Endothelial cell of umbilical vein (primary cell): ENCODE measurements at regions not wholly inside any gene's neighbourhood (a gene's known extent, or its start where the extent isn't known, plus 50 kb on each side); places are given as distances from the start of the nearest gene placed in this dataset.

Source experiments
- EZH2 ChIP-seq: IDR thresholded peaks from 2 replicates; pipeline ENCODE4 v1.6.1; 2012; ENCODE audit warnings: borderline replicate concordance, low read depth, mild to moderate bottlenecking, moderate library complexity, low read length, inconsistent platforms; ENCODE audit not compliant: severe bottlenecking
- FOS ChIP-seq: IDR thresholded peaks from 2 replicates; pipeline ENCODE4 v1.6.1; 2011; ENCODE audit warnings: mild to moderate bottlenecking, low read length, moderate library complexity, borderline replicate concordance; ENCODE audit not compliant: insufficient read depth
- MYC ChIP-seq: IDR thresholded peaks from one replicate; pipeline ENCODE4 v1.6.1; 2011; ENCODE audit warnings: mild to moderate bottlenecking, low read depth, low read length
- POLR2AphosphoS5 ChIP-seq: IDR thresholded peaks from 2 replicates; pipeline ENCODE4 v1.6.1; 2012; ENCODE audit warnings: low read depth, mild to moderate bottlenecking, control low read depth, low read length, moderate library complexity; ENCODE audit not compliant: insufficient read depth
- TF ChIP-seq, protein P1 (sequence below), 2 donors: IDR thresholded peaks; 1 replicate in 1 of 2; 2 replicates in 1 of 2; pipeline ENCODE4 v1.5.1; 2011; ENCODE audit warnings: low read length in 2 of 2, mild to moderate bottlenecking in 2 of 2, moderate library complexity in 2 of 2, control low read depth in 1 of 2, inconsistent platforms in 1 of 2, low read depth in 1 of 2; ENCODE audit not compliant: insufficient read depth in 1 of 2; ENCODE audit errors: extremely low read depth in 1 of 2
- TF ChIP-seq, protein P2 (sequence below): IDR thresholded peaks from 2 replicates; pipeline ENCODE4 v1.6.1; 2011; ENCODE audit not compliant: insufficient read depth, insufficient read length

DNA sequence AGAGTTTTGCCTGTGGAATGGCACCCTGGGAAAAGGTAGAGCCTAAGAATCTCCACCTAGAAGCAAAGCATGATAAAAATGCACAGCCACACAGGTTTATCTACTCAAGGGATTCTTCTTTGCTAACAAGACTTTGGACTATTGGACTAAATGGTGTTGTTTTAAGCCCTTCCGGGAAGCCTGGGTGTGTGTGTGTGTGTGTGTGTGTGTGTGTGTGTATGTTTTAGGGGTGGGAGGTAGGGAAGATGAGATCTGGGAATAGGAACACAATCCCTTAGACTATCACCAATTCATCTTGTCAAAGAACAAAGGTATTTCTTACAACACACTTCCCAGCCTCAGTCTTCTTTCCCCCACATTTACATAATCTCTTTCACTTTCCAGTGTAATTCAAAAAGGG is 327.5 kb upstream of the FGF16 start:
- TF ChIP-seq EZH2 = no peak
- TF ChIP-seq, protein P1, sequence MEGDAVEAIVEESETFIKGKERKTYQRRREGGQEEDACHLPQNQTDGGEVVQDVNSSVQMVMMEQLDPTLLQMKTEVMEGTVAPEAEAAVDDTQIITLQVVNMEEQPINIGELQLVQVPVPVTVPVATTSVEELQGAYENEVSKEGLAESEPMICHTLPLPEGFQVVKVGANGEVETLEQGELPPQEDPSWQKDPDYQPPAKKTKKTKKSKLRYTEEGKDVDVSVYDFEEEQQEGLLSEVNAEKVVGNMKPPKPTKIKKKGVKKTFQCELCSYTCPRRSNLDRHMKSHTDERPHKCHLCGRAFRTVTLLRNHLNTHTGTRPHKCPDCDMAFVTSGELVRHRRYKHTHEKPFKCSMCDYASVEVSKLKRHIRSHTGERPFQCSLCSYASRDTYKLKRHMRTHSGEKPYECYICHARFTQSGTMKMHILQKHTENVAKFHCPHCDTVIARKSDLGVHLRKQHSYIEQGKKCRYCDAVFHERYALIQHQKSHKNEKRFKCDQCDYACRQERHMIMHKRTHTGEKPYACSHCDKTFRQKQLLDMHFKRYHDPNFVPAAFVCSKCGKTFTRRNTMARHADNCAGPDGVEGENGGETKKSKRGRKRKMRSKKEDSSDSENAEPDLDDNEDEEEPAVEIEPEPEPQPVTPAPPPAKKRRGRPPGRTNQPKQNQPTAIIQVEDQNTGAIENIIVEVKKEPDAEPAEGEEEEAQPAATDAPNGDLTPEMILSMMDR (IDR thresholded peaks at IDR 0.05; ENCODE audit: extremely low read depth in 1 of 2, insufficient read depth in 1 of 2, low read depth in 1 of 2, low read length in 2 of 2) = no peak
- no peak for TF ChIP-seq MYC
- TF ChIP-seq POLR2AphosphoS5 = no peak
- TF ChIP-seq FOS = no peak
- TF ChIP-seq, protein P2, sequence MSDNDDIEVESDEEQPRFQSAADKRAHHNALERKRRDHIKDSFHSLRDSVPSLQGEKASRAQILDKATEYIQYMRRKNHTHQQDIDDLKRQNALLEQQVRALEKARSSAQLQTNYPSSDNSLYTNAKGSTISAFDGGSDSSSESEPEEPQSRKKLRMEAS = no peak
